ENCODE measurements at regions not wholly inside any gene's neighbourhood (a gene's known extent, or its start where the extent isn't known, plus 50 kb on each side); places are given as distances from the start of the nearest gene placed in this dataset.

GRCh38 chr4:181944527-181944926 is 298.7 kb upstream of the TENM3 start:
- TF ChIP-seq CTCF (IDR thresholded peaks at IDR 0.05; ENCODE audit: control insufficient read depth, insufficient read depth, low read depth, low read length, missing control alignments): no peak
- no peak overlapping the region for H3K4me3 ChIP-seq (ENCODE audit: control insufficient read depth, low read depth, low read length)
- DNase-seq (ENCODE audit: low read depth): no peak

GRCh38 chr4:181946902-181947301 is 296.3 kb upstream of the TENM3 start:
- H3K4me3 ChIP-seq (ENCODE audit: control insufficient read depth, low read depth, low read length): no peak overlapping the region
- TF ChIP-seq CTCF (IDR thresholded peaks at IDR 0.05; ENCODE audit: control insufficient read depth, insufficient read depth, low read depth, low read length, missing control alignments): no peak
- DNase-seq (ENCODE audit: low read depth): no peak

GRCh38 chr4:181948839-181949382 is 294.3 kb upstream of the TENM3 start:
- no peak for TF ChIP-seq CTCF (IDR thresholded peaks at IDR 0.05; ENCODE audit: control insufficient read depth, insufficient read depth, low read depth, low read length, missing control alignments)
- H3K4me3 ChIP-seq (ENCODE audit: control insufficient read depth, low read depth, low read length): no peak overlapping the region
- DNase-seq (ENCODE audit: low read depth): no peak

GRCh38 chr4:181949704-181950312 is 293.4 kb upstream of the TENM3 start:
- no peak for DNase-seq (ENCODE audit: low read depth)
- no peak overlapping the region for H3K4me3 ChIP-seq (ENCODE audit: control insufficient read depth, low read depth, low read length)
- TF ChIP-seq CTCF (IDR thresholded peaks at IDR 0.05; ENCODE audit: control insufficient read depth, insufficient read depth, low read depth, low read length, missing control alignments): no peak

- TF ChIP-seq CTCF (IDR thresholded peaks at IDR 0.05; ENCODE audit: control insufficient read depth, insufficient read depth, low read depth, low read length, missing control alignments): no peak
- DNase-seq (ENCODE audit: low read depth): no peak
- H3K4me3 ChIP-seq (ENCODE audit: control insufficient read depth, low read depth, low read length): no peak overlapping the region
Observed at GRCh38 chr4:181950372-181951127, 292.7 kb upstream of the TENM3 start.

GRCh38 chr4:181951265-181951664 is 291.9 kb upstream of the TENM3 start:
- no peak for TF ChIP-seq CTCF (IDR thresholded peaks at IDR 0.05; ENCODE audit: control insufficient read depth, insufficient read depth, low read depth, low read length, missing control alignments)
- DNase-seq (ENCODE audit: low read depth): no peak
- no peak overlapping the region for H3K4me3 ChIP-seq (ENCODE audit: control insufficient read depth, low read depth, low read length)

Data from AG09309 (cell line).